ENCODE measurements at regions not wholly inside any gene's neighbourhood (a gene's known extent, or its start where the extent isn't known, plus 50 kb on each side); places are given as distances from the start of the nearest gene placed in this dataset.

GRCh38 chr4:98749206-98749605 is 90.8 kb upstream of the TSPAN5 start:
- Mint-ChIP-seq H3K4me3 (no peak overlapping the region), H3K9me3 (no peaks in the 10 kb centered on the region), H3K36me3 (ENCODE audit: insufficient read depth in 1 of 3, low read depth in 3 of 3) (no peaks in the 10 kb centered on the region; a peak in 1 of 7 replicates), H3K27ac (no peak overlapping the region), H3K27me3 (ENCODE audit: low read depth) (peaks cover 2% of the 10 kb centered on the region; the same call in 1 of the 2 replicates), H3K4me1 (peaks cover 13 to 17% of the 10 kb centered on the region in 2 experiments)
- Histone ChIP-seq H2AFZ (ENCODE audit: low read length) (no peak overlapping the region), H3K14ac (ENCODE audit: insufficient read depth, low read length) (no peak overlapping the region), H3K18ac (ENCODE audit: insufficient read length, low read depth, low read length) (no peak overlapping the region), H3K23ac (ENCODE audit: insufficient read length, low read depth, low read length) (no peak overlapping the region), H2BK5ac (ENCODE audit: insufficient read length, low read length) (no peak overlapping the region), H2BK120ac (ENCODE audit: low read depth, low read length, poor library complexity, severe bottlenecking) (no peak overlapping the region), H3K79me1 (ENCODE audit: insufficient read depth, low read depth, low read length, poor library complexity, severe bottlenecking) (no peaks in the 10 kb centered on the region), H3K4me1 (ENCODE audit: insufficient read depth, low read length) (no peaks in the 10 kb centered on the region), H2BK12ac (ENCODE audit: insufficient read length, low read depth, low read length) (no peak overlapping the region), H3K9me3 (ENCODE audit: control insufficient read depth, low read depth, low read length) (no peaks in the 10 kb centered on the region), H3K4me2 (ENCODE audit: insufficient read depth, insufficient read length, low read length) (no peak overlapping the region), H4K5ac (ENCODE audit: insufficient read length, low read depth, low read length) (no peak overlapping the region), H2BK15ac (ENCODE audit: low read depth, low read length) (no peak overlapping the region), H3K79me2 (ENCODE audit: insufficient read depth, low read length) (no peaks in the 10 kb centered on the region), H4K8ac (replicated peaks; ENCODE audit: insufficient read length, low read depth, low read length) (no peak overlapping the region), H3K27ac (ENCODE audit: insufficient read length, low read depth, low read length) (no peak overlapping the region), H3K4ac (ENCODE audit: low read depth, low read length) (no peak overlapping the region), H2AK5ac (ENCODE audit: insufficient read length, low read length) (no peak overlapping the region), H4K91ac (ENCODE audit: insufficient read length, low read depth, low read length) (no peak overlapping the region), H3K9ac (ENCODE audit: extremely low read depth, insufficient read length, low read length) (no peak overlapping the region), H3K56ac (ENCODE audit: insufficient read length, low read depth, low read length) (no peak overlapping the region), H3K23me2 (ENCODE audit: insufficient read length, low read depth, low read length, poor library complexity, severe bottlenecking) (no peaks in the 10 kb centered on the region), H4K20me1 (ENCODE audit: control insufficient read depth, insufficient read depth, insufficient read length) (no peaks in the 10 kb centered on the region), H3K27me3 (ENCODE audit: insufficient read depth, low read length) (no peaks in the 10 kb centered on the region), H3T11ph (ENCODE audit: low read length) (no peak overlapping the region), H2BK20ac (ENCODE audit: low read depth, low read length, poor library complexity, severe bottlenecking) (no peak overlapping the region)
- DNase-seq, result no peak
- no peak for TF ChIP-seq CTCF (conservative IDR thresholded peaks at IDR 0.05)

All from H9 (cell line).